8988T (cell line): ENCODE measurements at regions not wholly inside any gene's neighbourhood (a gene's known extent, or its start where the extent isn't known, plus 50 kb on each side); places are given as distances from the start of the nearest gene placed in this dataset.

ENCODE experiments used
- DNase-seq: peaks from one replicate; pipeline ENCODE4 v3.0.0; 2011

GRCh38 chr5:123906698-123907295 lies 394.8 kb downstream of the CSNK1G3 start:
- DNase-seq = no peak

GRCh38 chr5:123885081-123885480 lies 373.1 kb downstream of the CSNK1G3 start:
- DNase-seq = no peak

DNA sequence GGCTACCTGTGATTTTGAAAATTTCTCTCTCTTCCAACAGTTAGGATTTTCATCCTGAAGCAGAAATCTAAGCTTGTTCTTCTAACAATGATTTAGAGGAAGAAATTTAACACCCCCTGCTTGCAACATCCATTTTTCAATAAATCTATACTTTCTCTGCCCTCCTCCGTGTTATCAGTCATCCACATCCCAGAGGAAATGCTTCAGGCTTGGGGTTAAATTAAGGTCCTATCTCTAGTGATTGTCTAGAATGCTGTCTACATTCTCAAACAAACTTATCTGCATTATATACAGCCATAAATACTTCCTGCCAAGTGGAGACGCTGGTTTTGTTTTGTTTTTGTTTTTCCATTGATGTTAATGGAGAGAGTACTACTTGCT lies 371.0 kb downstream of the CSNK1G3 start:
- DNase-seq = no peak

DNA sequence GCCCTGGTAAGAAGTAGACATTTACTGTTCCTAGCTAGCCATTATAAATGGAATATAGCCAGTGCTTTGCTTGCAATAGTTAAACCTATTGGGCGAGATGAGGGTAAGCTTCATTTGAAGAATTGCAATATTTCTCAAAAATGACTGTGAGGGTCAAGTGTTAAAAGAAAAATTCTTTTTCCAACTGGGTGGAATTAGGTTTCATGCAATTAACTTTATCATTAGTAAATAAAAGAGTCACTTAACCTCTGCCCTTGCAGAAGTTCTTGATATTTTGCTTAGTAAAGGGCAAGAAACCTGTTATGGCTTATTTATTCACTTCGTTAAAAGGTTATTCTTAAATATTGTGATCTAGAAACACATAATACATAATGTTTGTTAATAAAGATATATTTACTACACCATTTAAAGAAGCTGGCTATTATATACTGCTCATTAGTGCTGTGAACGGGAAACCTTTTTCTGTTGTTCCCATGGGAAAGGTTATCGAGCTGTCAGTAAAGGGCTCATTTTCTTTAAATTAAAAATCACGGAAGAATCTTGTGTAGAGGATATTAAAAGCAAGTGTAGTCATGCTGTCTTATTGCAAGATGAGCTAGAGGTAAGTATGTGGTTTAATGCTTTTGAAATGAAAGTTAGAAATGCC lies 370.5 kb downstream of the CSNK1G3 start:
- DNase-seq = no peak

DNA sequence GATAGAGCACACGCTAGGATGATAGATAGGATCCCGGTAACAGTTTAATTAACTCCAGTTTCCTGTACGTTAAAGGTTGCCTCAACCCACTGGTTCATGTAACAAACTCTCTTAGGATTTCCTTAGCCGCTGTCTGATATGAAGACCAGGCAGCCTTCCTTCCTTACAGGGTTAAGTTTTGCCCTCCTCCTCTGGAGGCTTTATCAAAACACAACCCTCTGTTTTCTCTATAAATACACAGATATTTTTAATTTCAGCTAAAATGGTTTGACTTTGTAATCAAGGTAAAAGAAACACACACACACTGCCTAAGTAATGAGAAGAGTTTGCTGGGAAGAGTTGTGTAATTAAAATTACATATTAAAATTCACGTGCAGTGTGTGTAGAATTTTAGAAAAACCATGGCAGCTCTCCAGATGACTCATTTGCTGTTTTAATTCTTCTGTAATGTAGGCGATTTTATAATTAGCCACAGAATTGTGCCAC lies 369.8 kb downstream of the CSNK1G3 start:
- no peak for DNase-seq

GRCh38 chr5:123880875-123881274 lies 368.9 kb downstream of the CSNK1G3 start:
- no peak for DNase-seq

DNA sequence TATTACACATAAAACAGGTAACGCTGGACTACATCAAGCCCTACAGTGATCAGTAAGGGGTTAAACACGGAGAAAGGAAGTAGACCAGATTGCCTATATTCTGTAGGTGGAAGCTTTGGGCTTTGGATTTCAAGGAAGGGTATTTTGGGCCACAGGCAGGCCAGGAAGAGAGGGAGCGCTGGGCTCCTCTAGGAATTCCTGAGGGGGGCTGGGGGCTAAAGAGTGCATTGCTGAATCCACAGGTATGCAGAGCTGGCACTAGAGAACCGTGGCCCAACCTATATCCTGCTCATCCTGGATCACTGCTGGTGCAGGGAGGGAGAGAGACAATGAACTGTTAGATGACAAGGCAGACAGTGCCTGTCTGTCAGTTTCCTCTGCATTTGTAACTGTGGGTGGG lies 367.1 kb downstream of the CSNK1G3 start:
- no peak for DNase-seq

- DNase-seq = no peak
Measured at GRCh38 chr5:123876276-123876790, 364.4 kb downstream of the CSNK1G3 start.

DNA sequence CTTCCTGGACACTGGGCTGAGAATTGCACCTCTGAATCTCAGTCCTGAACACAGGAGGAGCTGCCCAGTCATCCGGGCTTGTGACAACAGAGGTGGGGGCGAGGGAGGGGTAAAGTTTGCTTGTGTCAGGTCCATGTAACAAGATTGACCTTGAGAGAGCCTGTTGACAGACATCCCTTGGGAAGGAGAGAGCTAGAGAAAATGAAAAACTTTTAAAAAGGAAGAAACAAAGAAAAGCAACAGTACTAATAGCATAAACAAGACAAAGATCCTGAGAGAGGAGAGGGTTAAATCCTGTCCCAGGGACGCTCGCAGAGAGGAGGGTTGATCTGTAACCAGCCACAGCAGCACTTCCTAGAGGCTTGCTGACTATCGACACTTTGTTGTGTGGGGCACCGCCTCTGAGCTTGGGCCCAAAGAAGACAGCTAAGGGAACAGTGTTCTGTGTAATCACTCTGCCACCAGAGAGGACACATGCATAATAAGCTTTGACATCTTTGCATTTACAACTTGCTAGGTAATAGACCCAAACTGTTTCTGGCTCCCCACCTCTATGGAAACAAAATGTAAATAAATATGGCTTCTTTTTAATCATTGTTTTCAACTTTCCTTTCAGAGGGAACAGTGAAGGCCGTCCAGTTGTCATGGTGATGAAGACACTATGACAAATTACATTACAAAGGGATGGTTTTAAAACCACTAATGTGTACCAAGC lies 363.7 kb downstream of the CSNK1G3 start:
- no peak for DNase-seq

DNA sequence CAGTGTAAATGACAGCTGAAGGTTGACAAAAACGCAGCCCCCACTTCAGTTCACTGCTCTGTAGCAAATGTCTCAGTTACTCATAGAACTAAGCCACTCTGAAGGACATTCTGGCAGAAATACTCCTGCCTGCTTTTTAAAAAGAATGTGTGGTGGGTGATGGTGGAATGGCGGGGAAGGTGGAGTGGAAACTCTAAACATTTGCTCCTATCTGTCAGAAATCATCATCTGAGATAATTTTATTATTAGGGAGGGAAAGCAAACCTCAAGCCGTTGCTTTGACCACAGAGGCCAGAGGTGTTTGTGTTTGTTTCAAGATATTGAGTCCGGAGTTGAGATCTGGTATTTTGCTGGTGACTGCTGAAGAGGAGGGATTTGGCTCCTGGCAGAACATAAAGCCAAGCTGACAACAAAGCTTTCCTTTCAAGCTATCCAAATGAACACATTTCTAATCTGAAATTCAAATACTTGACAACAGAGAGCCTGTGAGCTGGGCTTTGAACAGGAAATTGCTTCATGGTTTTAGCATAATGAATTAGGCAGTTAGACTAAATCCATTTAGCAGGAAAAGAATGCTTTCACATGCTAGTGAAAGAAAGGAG lies 362.7 kb downstream of the CSNK1G3 start:
- no peak for DNase-seq

DNA sequence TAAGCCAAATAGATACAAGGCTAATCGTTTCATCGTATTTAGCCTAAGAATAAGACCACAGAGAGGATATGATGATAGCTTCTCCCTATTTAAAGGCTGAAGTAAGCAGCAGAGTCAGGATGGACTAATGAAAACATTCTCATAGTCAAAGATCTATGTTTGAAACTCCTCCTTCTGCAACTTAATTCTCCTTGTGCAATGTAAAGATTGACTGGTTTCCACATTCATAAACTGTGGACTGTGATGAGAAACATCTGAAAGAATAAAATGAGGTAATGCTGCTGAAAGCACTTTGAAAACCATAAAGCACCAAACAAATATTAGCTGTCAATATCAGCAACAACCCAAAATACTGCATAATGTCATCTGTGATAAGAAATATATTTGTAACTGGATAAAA lies 361.9 kb downstream of the CSNK1G3 start:
- no peak for DNase-seq

- no peak for DNase-seq
Measured at GRCh38 chr5:123871373-123871772, 359.4 kb downstream of the CSNK1G3 start.

- no peak for DNase-seq
Measured at GRCh38 chr5:123868881-123869280, 356.9 kb downstream of the CSNK1G3 start.

GRCh38 chr5:123868267-123868666 lies 356.3 kb downstream of the CSNK1G3 start:
- DNase-seq = no peak

DNA sequence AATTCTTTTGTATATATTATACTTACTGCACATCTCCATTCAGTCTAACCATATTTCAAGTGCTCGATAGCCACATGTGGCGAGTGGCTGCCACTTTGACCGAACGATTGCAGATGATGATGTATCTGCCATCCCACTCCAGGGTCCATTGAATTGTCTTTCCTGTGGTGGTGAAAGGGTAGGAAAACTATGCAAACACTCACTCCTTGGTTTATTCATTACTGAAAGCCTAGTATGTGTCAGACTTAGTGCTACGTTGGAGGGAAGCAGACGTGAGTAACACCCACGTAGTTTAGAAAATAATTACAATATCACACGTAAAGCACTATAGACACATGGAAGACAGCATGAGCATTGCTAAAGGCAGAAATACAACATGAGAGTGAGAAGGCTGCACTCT lies 353.7 kb downstream of the CSNK1G3 start:
- DNase-seq = no peak

DNA sequence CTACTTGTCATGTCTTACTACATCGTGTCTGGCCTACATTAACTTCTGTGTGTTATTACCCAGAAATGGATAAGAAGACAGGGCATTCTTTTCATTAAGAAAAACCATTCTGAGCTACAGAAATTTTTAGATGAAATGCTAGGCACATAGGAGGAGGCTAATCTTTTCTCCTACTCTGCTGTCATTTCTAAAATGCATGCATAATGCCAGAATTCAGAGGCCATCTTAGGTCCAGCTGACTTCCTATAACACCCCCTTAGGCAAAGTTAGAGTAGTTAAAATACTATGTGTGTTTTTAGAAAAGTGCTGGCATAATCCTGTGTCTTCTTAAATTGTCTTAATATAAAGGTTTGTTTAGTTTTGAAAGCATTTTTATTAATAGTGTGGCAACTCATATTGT lies 352.6 kb downstream of the CSNK1G3 start:
- no peak for DNase-seq

DNA sequence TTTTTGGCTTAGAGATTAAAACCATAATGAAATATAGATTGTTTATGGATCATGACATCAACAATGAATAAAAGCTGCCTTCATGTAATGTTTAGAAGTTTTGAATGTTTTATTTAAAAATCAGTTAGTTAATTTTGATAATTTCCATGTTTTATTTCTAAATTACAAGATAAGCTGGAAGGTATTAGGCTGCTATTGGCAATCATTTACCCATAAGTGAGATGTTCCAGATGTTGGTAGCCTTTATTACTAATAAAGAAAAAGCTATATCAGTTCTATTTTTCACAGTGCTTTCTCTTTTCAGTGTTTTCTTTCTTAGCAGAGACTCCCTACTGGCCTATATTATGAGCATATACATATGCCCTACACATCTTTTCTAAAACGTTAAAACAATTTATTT lies 347.0 kb downstream of the CSNK1G3 start:
- DNase-seq = no peak

GRCh38 chr5:123856766-123857165 lies 344.8 kb downstream of the CSNK1G3 start:
- no peak for DNase-seq

- no peak for DNase-seq
Measured at GRCh38 chr5:123855609-123856008, 343.6 kb downstream of the CSNK1G3 start.

DNA sequence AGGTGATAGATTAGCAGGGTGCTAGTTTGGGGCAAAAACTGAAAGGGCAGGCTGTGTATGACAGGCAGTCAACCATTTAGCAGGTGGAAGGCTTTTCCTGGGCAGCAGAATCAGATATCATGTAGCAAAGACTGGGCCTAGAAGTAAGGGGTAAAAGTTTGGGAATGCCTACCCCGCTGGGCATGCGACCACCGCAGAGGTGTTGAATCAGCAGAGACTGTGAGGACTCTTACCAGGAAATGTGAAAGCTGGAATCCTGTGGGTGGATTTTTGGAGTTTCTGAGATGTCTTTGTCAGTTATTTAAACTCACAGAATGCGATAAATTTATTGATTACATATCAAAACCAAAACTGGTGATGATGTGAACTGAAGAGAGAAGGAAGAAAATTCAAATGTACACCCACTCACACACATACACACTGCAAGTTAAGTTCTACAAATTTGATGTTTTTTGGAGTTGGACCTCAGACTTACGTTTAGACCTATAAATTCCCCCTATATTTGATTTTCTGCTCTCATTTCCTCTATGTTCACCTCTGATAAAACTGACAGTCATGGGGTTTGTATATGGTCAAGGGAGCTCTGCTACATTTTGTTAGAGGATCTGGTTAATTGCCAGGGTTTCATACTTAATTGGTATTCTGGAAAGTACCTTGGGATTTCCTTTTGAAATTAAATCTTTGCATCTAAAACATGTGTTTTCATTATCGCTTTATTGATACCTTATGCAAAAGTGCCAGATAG lies 333.6 kb downstream of the CSNK1G3 start:
- DNase-seq = no peak

GRCh38 chr5:123844873-123845272 lies 332.9 kb downstream of the CSNK1G3 start:
- no peak for DNase-seq

- DNase-seq = no peak
Measured at GRCh38 chr5:123835421-123835820, 323.4 kb downstream of the CSNK1G3 start.

DNA sequence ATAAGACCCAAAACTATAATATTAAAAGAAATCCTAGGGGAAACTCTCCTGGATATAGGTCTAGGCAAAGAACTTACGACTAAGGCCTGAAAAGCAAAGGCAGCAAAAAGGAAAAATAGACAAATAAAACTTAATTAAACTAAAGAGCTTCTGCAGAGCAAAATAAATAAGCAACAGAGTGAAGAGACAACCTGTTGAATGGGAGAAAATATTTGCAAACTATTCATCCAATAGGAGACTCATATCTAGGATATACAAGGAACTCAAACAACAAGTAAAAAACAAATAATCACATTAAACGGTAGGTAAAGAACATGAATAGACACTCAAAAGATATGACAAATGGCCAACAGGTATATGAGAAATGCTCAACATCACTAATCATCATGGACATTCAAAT lies 318.6 kb downstream of the CSNK1G3 start:
- DNase-seq = no peak
